ENCODE measurements at regions not wholly inside any gene's neighbourhood (a gene's known extent, or its start where the extent isn't known, plus 50 kb on each side); places are given as distances from the start of the nearest gene placed in this dataset.

- no peak for TF ChIP-seq REST (IDR thresholded peaks at IDR 0.05; ENCODE audit: insufficient replicate concordance, low read depth)
- no peak for TF ChIP-seq CTCF (IDR thresholded peaks at IDR 0.05; ENCODE audit: insufficient read depth, low read length)
- no peak for TF ChIP-seq POLR2AphosphoS5 (IDR thresholded peaks at IDR 0.05; ENCODE audit: low read depth)
Observed at GRCh38 chr15:62592920-62593319, 427.8 kb upstream of the C2CD4B start.
